IMR-90 (cell line): ENCODE measurements at regions not wholly inside any gene's neighbourhood (a gene's known extent, or its start where the extent isn't known, plus 50 kb on each side); places are given as distances from the start of the nearest gene placed in this dataset.

Source experiments
- ATAC-seq: fragments of 200-7000 bp; cut with Tn5 transposase; 2 replicates; pipeline ENCODE4 v1.9.1; 2020; ENCODE audit warnings: low read depth, mild to moderate bottlenecking, moderate library complexity
- BruUV-seq: library from RNA; stranded (reverse); fragments of 400-500 nt; replicated peaks from 2 replicates; lab custom pipeline; 2021; lab: Mats Ljungman, UMichigan
- CTCF ChIA-PET: fragments of 300-600 bp; formaldehyde crosslinking; extraction: SDS; loops from one replicate; lab custom pipeline; 2021; ENCODE audit warnings: antibody characterized with exemption; lab: Yijun Ruan, JAX
- POLR2A ChIA-PET: fragments of 300-600 bp; sonication (Branson Sonifier 250); formaldehyde crosslinking; loops from one replicate; lab custom pipeline; 2022; ENCODE audit warnings: antibody characterized with exemption; ENCODE audit not compliant: unreplicated experiment; lab: Charles Lee
- DNase-seq: peaks from one replicate; pipeline ENCODE4 v3.0.0; 2013
- H2AFZ ChIP-seq: replicated peaks from 2 replicates; pipeline ENCODE3; 2013; ENCODE audit warnings: low read length, mild to moderate bottlenecking; ENCODE audit not compliant: poor library complexity
- H2AK5ac ChIP-seq: 2 replicates; pipeline ENCODE4 v1.6.1; 2013; ENCODE audit warnings: low read depth, low read length, inconsistent platforms
- H2AK9ac ChIP-seq: replicated peaks from 2 replicates; pipeline ENCODE3; 2013; ENCODE audit warnings: mild to moderate bottlenecking, low read depth, low read length, moderate library complexity; ENCODE audit not compliant: poor library complexity
- H2BK120ac ChIP-seq: 2 replicates; pipeline ENCODE4 v1.6.1; 2013; ENCODE audit warnings: low read depth, low read length, inconsistent platforms
- H2BK15ac ChIP-seq: 3 replicates; pipeline ENCODE4 v1.6.1; 2013; ENCODE audit warnings: low read depth, low read length, inconsistent platforms
- H2BK20ac ChIP-seq: 2 replicates; pipeline ENCODE4 v1.6.1; 2013; ENCODE audit warnings: low read depth, mild to moderate bottlenecking, inconsistent platforms, low read length, moderate library complexity
- H2BK5ac ChIP-seq: 2 replicates; pipeline ENCODE4 v1.6.1; 2013; ENCODE audit warnings: mild to moderate bottlenecking, low read depth, low read length, inconsistent platforms; ENCODE audit not compliant: poor library complexity, severe bottlenecking
- H3K14ac ChIP-seq: replicated peaks from 2 replicates; pipeline ENCODE4 v1.6.1; 2013; ENCODE audit warnings: low read depth, low read length, inconsistent platforms
- H3K18ac ChIP-seq: 2 replicates; pipeline ENCODE4 v1.6.1; 2013; ENCODE audit warnings: low read depth, low read length, control low read depth
- H3K23ac ChIP-seq: 2 replicates; pipeline ENCODE4 v1.6.1; 2013; ENCODE audit warnings: low read depth, low read length, inconsistent platforms
- H3K27ac ChIP-seq: 2 replicates; pipeline ENCODE4 v1.5.1; 2013; ENCODE audit warnings: mild to moderate bottlenecking, control low read depth, low read length; ENCODE audit not compliant: insufficient read depth
- H3K27me3 ChIP-seq: 2 replicates; pipeline ENCODE4 v1.6.1; 2013; ENCODE audit warnings: low read length; ENCODE audit not compliant: control insufficient read depth, insufficient read depth
- H3K36me3 ChIP-seq: 2 replicates; pipeline ENCODE4 v1.6.1; 2013; ENCODE audit warnings: low read length, mixed read lengths; ENCODE audit not compliant: control insufficient read depth, insufficient read depth
- H3K4ac ChIP-seq: 2 replicates; pipeline ENCODE4 v1.6.1; 2013; ENCODE audit warnings: low read depth, low read length, inconsistent platforms
- H3K4me1 ChIP-seq: 2 replicates; pipeline ENCODE4 v1.6.1; 2013; ENCODE audit warnings: low read length, mixed read lengths; ENCODE audit not compliant: control insufficient read depth, insufficient read depth
- H3K4me2 ChIP-seq: 2 replicates; pipeline ENCODE4 v1.6.1; 2013; ENCODE audit warnings: low read depth, mild to moderate bottlenecking, control low read depth, low read length, moderate library complexity
- H3K4me3 ChIP-seq: 2 replicates; pipeline ENCODE4 v1.5.1; 2013; ENCODE audit warnings: low read depth, mild to moderate bottlenecking, control low read depth, low read length, moderate library complexity; ENCODE audit not compliant: insufficient read depth
- H3K56ac ChIP-seq: 2 replicates; pipeline ENCODE4 v1.6.1; 2013; ENCODE audit warnings: low read length, inconsistent platforms; ENCODE audit not compliant: insufficient read depth; ENCODE audit errors: extremely low read depth
- H3K79me1 ChIP-seq, 2 experiments: 2 replicates each; pipeline ENCODE4 v1.6.1; 2013; ENCODE audit warnings: low read length in 2 of 2, inconsistent platforms in 1 of 2, low read depth in 1 of 2
- H3K9ac ChIP-seq: 2 replicates; pipeline ENCODE4 v1.6.1; 2013; ENCODE audit warnings: low read depth, low read length, control low read depth
- H3K9me1 ChIP-seq: 2 replicates; pipeline ENCODE4 v1.6.1; 2013; ENCODE audit warnings: low read length, inconsistent platforms; ENCODE audit not compliant: insufficient read depth
- H3K9me3 ChIP-seq: 2 replicates; pipeline ENCODE4 v1.6.1; 2013; ENCODE audit warnings: low read length; ENCODE audit not compliant: control insufficient read depth, insufficient read depth
- H4K20me1 ChIP-seq: 2 replicates; pipeline ENCODE4 v1.6.1; 2013; ENCODE audit warnings: low read length, inconsistent platforms; ENCODE audit not compliant: insufficient read depth
- H4K5ac ChIP-seq: 2 replicates; pipeline ENCODE4 v1.6.1; 2013; ENCODE audit warnings: mild to moderate bottlenecking, low read depth, low read length, control low read depth
- H4K8ac ChIP-seq, 2 experiments: 2 replicates each; pipeline ENCODE4 v1.6.1; 2013; ENCODE audit warnings: low read depth in 2 of 2, low read length in 2 of 2, control low read depth in 1 of 2, inconsistent platforms in 1 of 2
- H4K91ac ChIP-seq: 2 replicates; pipeline ENCODE4 v1.6.1; 2013; ENCODE audit warnings: low read depth, low read length, inconsistent platforms; ENCODE audit not compliant: insufficient read depth
- BHLHE40 ChIP-seq: fragments of 150-350 bp; IDR thresholded peaks from 2 replicates; pipeline ENCODE4 v1.6.1; 2016; ENCODE audit warnings: mild to moderate bottlenecking, low read depth, low read length
- CEBPB ChIP-seq: IDR thresholded peaks from 2 replicates; pipeline ENCODE4 v1.6.1; 2012; ENCODE audit warnings: low read depth, low read length, improper control_type of control experiment
- CHD1 ChIP-seq: IDR thresholded peaks from 2 replicates; pipeline ENCODE4 v1.6.1; 2012; ENCODE audit warnings: low read depth, low read length, improper control_type of control experiment
- ELK1 ChIP-seq: fragments of 150-350 bp; IDR thresholded peaks from 2 replicates; pipeline ENCODE4 v1.6.1; 2016; ENCODE audit warnings: low read depth, mild to moderate bottlenecking, low read length, moderate library complexity, borderline replicate concordance
- FOS ChIP-seq: fragments of 150-350 bp; IDR thresholded peaks from 2 replicates; pipeline ENCODE4 v1.6.1; 2016; ENCODE audit warnings: low read depth, low read length
- MAFK ChIP-seq: IDR thresholded peaks from 2 replicates; pipeline ENCODE4 v1.6.1; 2012; ENCODE audit warnings: low read depth, low read length, improper control_type of control experiment
- MAZ ChIP-seq: IDR thresholded peaks from 2 replicates; pipeline ENCODE4 v1.6.1; 2012; ENCODE audit warnings: low read depth, mild to moderate bottlenecking, low read length, improper control_type of control experiment, moderate library complexity, borderline replicate concordance
- MXI1 ChIP-seq: IDR thresholded peaks from 2 replicates; pipeline ENCODE4 v1.6.1; 2012; ENCODE audit warnings: low read depth, mild to moderate bottlenecking, low read length, moderate library complexity, borderline replicate concordance
- NFE2L2 ChIP-seq: fragments of 150-350 bp; IDR thresholded peaks from 2 replicates; pipeline ENCODE4 v1.6.1; 2016; ENCODE audit warnings: low read depth, mild to moderate bottlenecking, low read length
- POLR2A ChIP-seq: IDR thresholded peaks from 2 replicates; pipeline ENCODE4 v1.6.1; 2012; ENCODE audit warnings: mild to moderate bottlenecking, low read depth, low read length
- RAD21 ChIP-seq: IDR thresholded peaks from 2 replicates; pipeline ENCODE4 v1.6.1; 2012; ENCODE audit warnings: low read length, improper control_type of control experiment
- RCOR1 ChIP-seq: IDR thresholded peaks from 2 replicates; pipeline ENCODE4 v1.6.1; 2012; ENCODE audit warnings: mild to moderate bottlenecking, low read length, improper control_type of control experiment; ENCODE audit not compliant: insufficient replicate concordance
- RFX5 ChIP-seq: IDR thresholded peaks from 2 replicates; pipeline ENCODE4 v1.8.0; 2012; ENCODE audit warnings: low read depth, mild to moderate bottlenecking, low read length, moderate library complexity
- SMC3 ChIP-seq: fragments of 150-350 bp; IDR thresholded peaks from 2 replicates; pipeline ENCODE4 v1.6.1; 2016; ENCODE audit warnings: low read depth, mild to moderate bottlenecking, antibody characterized with exemption, low read length, moderate library complexity
- WGBS, 2 experiments: methylation state at CpG; one replicate each; pipeline versions ENCODE4 v1.1.5 to v1.1.7; 2013; ENCODE audit warnings: missing lambda C conversion rate in 2 of 2; ENCODE audit not compliant: insufficient read length in 1 of 2; ENCODE audit errors: extremely low coverage in 2 of 2; 5-methylcytosine and 5-hydroxymethylcytosine counted together
- dilution Hi-C: fragments of 300-500 bp; cut with HindIII; formaldehyde crosslinking; loops from one replicate; pipeline ENCODE4 v1.14.3; 2018; ENCODE audit warnings: low sequenced_read_pairs; ENCODE audit not compliant: unreplicated experiment
- in situ Hi-C: fragments of 300-500 bp; cut with MboI; formaldehyde crosslinking; loops from 3 replicates; pipeline ENCODE4 v1.14.3; 2019; ENCODE audit warnings: low sequenced_read_pairs, inconsistent platforms, mixed read lengths
- intact Hi-C: fragments of 100-400 bp; cut with micrococcal nuclease; formaldehyde crosslinking; loops from 2 replicates; pipeline ENCODE4 v1.10.0; 2022
- TF ChIP-seq, protein P1 (sequence below): conservative IDR thresholded peaks from 2 replicates; pipeline ENCODE4 v1.5.1; 2012; ENCODE audit warnings: mild to moderate bottlenecking, low read depth, low read length, improper control_type of control experiment
- TF ChIP-seq, protein P2 (sequence below): fragments of 150-350 bp; IDR thresholded peaks from 2 replicates; pipeline ENCODE4 v1.6.1; 2017; ENCODE audit warnings: mild to moderate bottlenecking, antibody characterized with exemption, low read length, low read depth

- H3K4me2 ChIP-seq, result no peak overlapping the region
- DNase-seq (no peak), ATAC-seq (no peak)
- no peak overlapping the region for H3K27ac ChIP-seq
- H2AK5ac ChIP-seq, result no peak overlapping the region
- no peaks in the 10 kb centered on the region for H3K9me1 ChIP-seq
- no peak overlapping the region for H3K9ac ChIP-seq
- H3K14ac ChIP-seq, result no peak overlapping the region
- in situ Hi-C loops (no loop called here), intact Hi-C loops (no loop called here), dilution Hi-C loops (no loop called here)
- no peak overlapping the region for H2BK20ac ChIP-seq
- H3K56ac ChIP-seq, result no peak overlapping the region
- ChIA-PET POLR2A (no interaction called here), CTCF (no interaction called here)
- H3K27me3 ChIP-seq, result no peaks in the 10 kb centered on the region
- H2BK5ac ChIP-seq, result no peak overlapping the region
- TF ChIP-seq RCOR1 (no peak), CHD1 (no peak), FOS (no peak), MAZ (no peak), MXI1 (no peak), NFE2L2 (no peak), BHLHE40 (no peak), CEBPB (no peak), RFX5 (no peak), POLR2A (no peak), SMC3 (no peak), MAFK (no peak), ELK1 (no peak), RAD21 (no peak)
- TF ChIP-seq, protein P1, sequence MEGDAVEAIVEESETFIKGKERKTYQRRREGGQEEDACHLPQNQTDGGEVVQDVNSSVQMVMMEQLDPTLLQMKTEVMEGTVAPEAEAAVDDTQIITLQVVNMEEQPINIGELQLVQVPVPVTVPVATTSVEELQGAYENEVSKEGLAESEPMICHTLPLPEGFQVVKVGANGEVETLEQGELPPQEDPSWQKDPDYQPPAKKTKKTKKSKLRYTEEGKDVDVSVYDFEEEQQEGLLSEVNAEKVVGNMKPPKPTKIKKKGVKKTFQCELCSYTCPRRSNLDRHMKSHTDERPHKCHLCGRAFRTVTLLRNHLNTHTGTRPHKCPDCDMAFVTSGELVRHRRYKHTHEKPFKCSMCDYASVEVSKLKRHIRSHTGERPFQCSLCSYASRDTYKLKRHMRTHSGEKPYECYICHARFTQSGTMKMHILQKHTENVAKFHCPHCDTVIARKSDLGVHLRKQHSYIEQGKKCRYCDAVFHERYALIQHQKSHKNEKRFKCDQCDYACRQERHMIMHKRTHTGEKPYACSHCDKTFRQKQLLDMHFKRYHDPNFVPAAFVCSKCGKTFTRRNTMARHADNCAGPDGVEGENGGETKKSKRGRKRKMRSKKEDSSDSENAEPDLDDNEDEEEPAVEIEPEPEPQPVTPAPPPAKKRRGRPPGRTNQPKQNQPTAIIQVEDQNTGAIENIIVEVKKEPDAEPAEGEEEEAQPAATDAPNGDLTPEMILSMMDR, result no peak
- TF ChIP-seq, protein P2, sequence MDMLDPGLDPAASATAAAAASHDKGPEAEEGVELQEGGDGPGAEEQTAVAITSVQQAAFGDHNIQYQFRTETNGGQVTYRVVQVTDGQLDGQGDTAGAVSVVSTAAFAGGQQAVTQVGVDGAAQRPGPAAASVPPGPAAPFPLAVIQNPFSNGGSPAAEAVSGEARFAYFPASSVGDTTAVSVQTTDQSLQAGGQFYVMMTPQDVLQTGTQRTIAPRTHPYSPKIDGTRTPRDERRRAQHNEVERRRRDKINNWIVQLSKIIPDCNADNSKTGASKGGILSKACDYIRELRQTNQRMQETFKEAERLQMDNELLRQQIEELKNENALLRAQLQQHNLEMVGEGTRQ, result no peak
- no peaks in the 10 kb centered on the region for H3K36me3 ChIP-seq
- H2BK15ac ChIP-seq, result no peak overlapping the region
- WGBS, 2 experiments, result no CpG with 5 or more reads among the region's 2 CpGs
- no peaks in the 10 kb centered on the region for H3K79me1 ChIP-seq
- H2AK9ac ChIP-seq, result no peak overlapping the region
- H4K20me1 ChIP-seq, result no peaks in the 10 kb centered on the region
- no peaks in the 10 kb centered on the region for H3K9me3 ChIP-seq
- H4K91ac ChIP-seq, result no peak overlapping the region
- H4K5ac ChIP-seq, result no peak overlapping the region
- no peaks in the 10 kb centered on the region for H3K4me1 ChIP-seq
- no peak overlapping the region for H3K4ac ChIP-seq
- no peak overlapping the region for H3K4me3 ChIP-seq
- BruUV-seq, result no TSS peak
- no peak overlapping the region for H2AFZ ChIP-seq
- no peak overlapping the region for H3K23ac ChIP-seq
- no peak overlapping the region for H3K18ac ChIP-seq
- H2BK120ac ChIP-seq, result no peak overlapping the region
- H4K8ac ChIP-seq, result no peak overlapping the region
Observed at GRCh38 chr4:81997313-81997712, 376.5 kb downstream of the HNRNPD start.
